Tibial nerve (tissue), 4 donors: ENCODE measurements at regions not wholly inside any gene's neighbourhood (a gene's known extent, or its start where the extent isn't known, plus 50 kb on each side); places are given as distances from the start of the nearest gene placed in this dataset.

Experiments
- EP300 ChIP-seq, 2 donors: sonication (generic); formaldehyde crosslinking; IDR thresholded peaks; one replicate each; pipeline ENCODE4 v1.6.1; 2017; ENCODE audit warnings: antibody characterized with exemption in 2 of 2, mild to moderate bottlenecking in 1 of 2
- POLR2A ChIP-seq, 2 donors: fragments of 450-650 bp; IDR thresholded peaks; one replicate each; pipeline ENCODE4 v1.6.1; 2017; ENCODE audit warnings: antibody characterized with exemption in 2 of 2, mild to moderate bottlenecking in 2 of 2, moderate library complexity in 2 of 2
- TF ChIP-seq, protein P1 (sequence below), 5 experiments: fragments of 200-600 bp in 3 of 5; fragments of 450-650 bp in 2 of 5; sonication (generic) in 3 of 5; IDR thresholded peaks; one replicate each; pipeline ENCODE4 v1.5.1; 2016 to 2019; ENCODE audit warnings: antibody characterized with exemption in 5 of 5, mild to moderate bottlenecking in 3 of 5, moderate library complexity in 2 of 5

- TF ChIP-seq, protein P1, sequence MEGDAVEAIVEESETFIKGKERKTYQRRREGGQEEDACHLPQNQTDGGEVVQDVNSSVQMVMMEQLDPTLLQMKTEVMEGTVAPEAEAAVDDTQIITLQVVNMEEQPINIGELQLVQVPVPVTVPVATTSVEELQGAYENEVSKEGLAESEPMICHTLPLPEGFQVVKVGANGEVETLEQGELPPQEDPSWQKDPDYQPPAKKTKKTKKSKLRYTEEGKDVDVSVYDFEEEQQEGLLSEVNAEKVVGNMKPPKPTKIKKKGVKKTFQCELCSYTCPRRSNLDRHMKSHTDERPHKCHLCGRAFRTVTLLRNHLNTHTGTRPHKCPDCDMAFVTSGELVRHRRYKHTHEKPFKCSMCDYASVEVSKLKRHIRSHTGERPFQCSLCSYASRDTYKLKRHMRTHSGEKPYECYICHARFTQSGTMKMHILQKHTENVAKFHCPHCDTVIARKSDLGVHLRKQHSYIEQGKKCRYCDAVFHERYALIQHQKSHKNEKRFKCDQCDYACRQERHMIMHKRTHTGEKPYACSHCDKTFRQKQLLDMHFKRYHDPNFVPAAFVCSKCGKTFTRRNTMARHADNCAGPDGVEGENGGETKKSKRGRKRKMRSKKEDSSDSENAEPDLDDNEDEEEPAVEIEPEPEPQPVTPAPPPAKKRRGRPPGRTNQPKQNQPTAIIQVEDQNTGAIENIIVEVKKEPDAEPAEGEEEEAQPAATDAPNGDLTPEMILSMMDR (IDR thresholded peaks at IDR 0.05), result no peak
- TF ChIP-seq POLR2A (IDR thresholded peaks at IDR 0.05) (no peak), EP300 (IDR thresholded peaks at IDR 0.05) (no peak)
These were observed 86.8 kb upstream of the ANKRD10 start for GRCh38 chr13:111001636-111002035.
